HG02840 (cell line): ENCODE measurements at regions not wholly inside any gene's neighbourhood (a gene's known extent, or its start where the extent isn't known, plus 50 kb on each side); places are given as distances from the start of the nearest gene placed in this dataset.

ENCODE experiments used
- ATAC-seq: cut with Tn5 transposase; IDR thresholded peaks from one replicate; pipeline ENCODE4 v1.9.1; 2021; ENCODE audit warnings: mild to moderate bottlenecking, moderate library complexity, moderate number of reproducible peaks; ENCODE audit not compliant: unreplicated experiment, low FRiP score

DNA sequence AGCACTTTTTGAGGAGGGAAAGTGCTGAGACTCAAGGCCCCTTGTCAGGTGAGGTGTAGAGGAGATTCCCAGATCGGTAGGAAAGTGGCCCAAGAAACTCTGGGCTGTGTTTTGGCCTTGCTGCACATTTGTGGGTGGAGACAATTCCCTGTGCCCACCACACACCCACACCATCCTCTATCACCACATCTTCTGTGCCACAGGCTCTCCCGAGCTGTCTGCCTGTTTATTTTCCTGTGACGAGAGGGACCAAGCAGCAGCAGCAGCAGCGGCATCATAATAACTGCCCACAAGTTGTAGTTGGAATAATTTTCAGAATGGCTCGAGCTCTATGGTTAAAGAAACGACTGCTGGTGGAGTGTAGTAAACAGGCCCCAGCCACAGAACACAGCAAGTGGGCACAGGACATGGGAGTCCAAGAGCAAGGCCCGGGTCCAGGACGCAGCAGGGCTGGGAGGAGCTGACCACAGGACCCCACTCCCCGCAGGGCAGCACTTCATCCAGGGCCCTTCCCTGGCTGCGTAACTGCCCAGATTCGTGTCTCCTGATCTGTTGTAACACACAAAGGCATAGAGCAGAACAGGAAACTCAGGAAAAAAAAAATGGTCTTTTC lies 55.6 kb upstream of the BCL2L14 start:
- no peak for ATAC-seq

DNA sequence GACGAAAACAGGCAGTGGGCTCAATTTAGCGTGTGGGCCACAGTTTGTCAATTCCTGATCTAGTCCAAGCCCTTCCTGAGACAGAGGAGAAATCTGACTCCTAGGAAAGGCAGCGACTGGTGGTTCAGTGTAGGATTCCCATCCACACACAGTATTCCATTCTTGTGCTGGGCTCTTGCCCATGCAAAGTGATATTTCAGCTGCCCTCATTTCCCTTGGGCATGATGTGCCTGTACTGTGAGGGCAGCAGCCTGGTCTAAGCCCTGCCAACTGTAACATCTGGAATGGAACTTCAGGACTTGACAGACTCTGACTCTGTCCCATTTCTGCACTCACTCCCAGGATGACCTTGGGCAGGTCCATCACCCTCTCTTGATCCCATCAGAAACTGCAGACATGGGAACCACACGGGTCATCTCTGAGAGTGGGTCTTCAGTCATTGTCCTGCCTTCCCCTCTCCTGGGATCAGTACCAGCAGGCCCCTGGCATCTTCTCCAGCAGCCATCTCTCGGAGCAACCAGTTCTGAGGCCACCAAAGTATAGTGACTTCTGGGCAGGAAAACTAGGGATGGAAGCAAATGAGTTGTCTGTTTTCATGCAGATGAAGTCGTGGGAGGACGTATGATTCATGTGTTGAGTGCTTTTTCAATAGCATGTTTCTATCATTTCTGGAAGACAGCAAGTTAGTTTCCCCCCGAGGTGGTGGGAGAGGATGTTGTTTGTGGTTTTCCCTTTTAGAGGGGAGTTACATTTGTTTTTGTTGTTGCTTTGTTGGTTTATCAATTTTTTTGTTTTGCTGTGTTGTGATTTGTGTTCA lies 54.2 kb upstream of the BCL2L14 start:
- no peak for ATAC-seq

DNA sequence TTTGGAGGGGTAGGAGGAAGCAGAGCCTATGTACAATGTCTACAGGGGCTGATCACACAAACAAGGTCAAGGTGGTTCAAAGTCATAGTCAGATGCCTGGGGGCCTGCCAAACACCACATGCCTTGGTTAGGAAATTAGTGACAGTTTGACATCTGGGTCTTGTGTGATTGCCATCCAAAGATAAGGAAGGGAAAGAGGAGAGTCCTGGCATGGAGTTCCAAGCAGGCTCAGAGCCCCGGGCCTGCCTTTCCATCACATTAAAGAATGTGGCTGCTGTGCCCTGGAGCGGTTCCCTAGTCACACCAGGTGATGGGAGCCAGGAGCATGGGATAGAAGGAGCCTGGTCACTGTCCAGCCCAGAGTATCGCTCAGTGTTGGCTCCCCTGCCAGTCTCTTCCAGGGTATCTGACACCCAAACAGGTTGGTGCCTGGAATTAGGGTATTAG lies 53.6 kb upstream of the BCL2L14 start:
- no peak for ATAC-seq

DNA sequence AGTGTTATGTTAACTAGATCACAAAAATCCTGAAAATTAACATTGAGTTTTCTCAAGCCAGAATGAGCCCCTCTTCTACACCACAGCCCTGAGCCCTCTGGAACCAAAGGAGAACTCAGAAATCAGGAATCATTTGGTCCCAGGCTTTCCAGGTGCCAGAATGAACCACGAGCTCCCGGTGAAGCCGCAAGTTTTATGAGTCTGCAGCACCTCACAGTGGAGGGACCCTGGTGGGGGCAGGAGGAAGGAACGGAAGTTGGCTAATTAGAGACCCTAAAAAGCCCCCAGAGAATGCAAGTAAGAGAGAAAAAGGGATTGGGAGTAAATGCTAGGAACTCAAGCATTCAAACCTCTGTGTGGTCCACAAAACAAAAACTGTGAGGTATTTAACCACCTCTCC lies 52.9 kb upstream of the BCL2L14 start:
- ATAC-seq, result no peak

DNA sequence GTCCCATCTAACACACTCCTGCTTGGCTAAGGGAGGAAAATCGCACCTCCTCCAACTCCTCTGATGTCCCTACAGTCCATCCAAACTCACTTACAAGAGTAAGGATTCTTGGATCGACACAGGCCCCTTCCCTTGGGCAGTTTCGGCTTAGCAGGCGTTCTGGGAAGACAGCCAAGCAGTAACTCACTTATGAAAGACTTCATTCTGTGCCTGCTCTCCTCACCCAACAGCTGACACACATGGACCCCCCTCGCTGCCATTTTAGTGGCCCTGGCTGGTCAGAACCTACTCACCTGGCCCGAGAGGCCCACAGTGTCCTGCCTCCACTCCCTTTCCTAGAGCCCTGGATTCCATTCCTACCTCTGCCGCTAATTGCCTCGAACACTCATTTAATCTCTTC lies 52.3 kb upstream of the BCL2L14 start:
- no peak for ATAC-seq

DNA sequence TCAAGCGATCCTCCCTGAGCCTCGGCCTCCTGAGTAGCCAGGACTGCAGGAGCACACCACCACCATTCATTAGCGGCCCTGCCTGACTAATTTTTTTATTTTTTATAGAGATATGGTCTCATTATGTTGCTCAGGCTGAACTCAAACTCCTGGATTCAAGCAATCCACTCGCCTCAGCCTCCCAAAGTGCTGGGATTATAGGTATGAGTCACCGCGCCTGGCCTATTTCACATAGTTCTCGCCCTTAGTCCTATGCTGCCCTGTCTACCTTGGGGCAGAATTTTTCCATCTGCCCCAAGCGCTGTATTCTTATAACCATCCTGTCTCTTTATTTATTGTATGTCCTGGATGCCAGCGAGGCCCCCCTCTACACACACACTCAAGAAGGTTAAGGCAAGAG lies 50.9 kb upstream of the BCL2L14 start:
- no peak for ATAC-seq

DNA sequence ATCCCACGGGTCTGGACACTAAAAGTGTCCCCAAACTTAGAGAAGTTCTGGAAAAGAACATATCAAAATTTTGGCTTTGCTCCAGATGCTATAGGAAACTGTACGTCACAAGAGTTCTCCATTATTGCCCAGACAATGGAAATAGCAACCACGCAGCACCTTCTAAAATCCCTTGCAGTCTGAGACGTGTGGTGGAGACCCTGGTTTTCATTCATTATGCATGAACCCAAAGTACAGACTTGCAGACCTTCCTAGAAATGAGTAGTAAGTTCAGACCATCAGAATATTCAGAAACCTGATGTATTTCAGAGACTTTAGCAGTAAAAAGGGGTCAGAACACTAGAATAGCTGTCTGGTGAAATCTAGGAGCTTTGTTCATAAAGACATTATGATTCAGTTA lies 50.0 kb upstream of the BCL2L14 start:
- no peak for ATAC-seq
